ENCODE measurements at regions not wholly inside any gene's neighbourhood (a gene's known extent, or its start where the extent isn't known, plus 50 kb on each side); places are given as distances from the start of the nearest gene placed in this dataset.

DNA sequence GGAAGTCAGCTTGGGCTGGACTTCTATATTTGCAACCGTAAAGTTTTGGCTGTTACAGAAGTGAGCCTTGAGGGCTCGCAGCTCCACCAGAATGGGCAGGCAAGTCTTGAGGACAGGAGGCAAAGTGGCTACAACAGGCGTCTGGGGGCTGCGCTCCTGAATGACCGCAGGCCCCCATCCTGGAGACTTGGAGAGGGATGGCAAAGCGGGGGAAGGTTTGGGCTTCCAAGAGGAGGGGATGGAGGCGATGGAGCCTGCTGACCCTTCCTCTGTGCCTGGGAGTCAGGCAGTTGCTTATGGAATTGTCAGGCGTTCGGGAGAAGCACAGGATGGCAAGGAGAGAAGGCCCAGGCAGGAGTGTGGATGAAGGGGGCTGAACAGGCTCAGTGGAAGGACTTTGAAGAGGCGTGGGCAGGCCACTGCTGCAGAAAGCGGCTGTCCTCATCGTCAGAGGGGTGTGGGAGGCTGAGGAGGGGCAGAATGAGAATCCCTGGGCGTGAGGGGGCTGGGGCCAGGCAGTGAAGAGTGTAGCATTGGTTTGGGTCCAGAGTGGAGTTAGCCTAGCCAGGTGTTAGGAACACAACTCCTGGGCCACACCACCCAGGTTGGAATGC, 72.3 kb downstream of the INHBB start:
- ChIA-PET POLR2A (no interaction called here), SMC1A (ENCODE audit: uncharacterized antibody, unreplicated experiment) (no interaction called here), CTCF (no interaction called here), RAD21 (ENCODE audit: unreplicated experiment) (no interaction called here)
- H3K27me3 ChIP-seq (replicated peaks in 1 of 2; ENCODE audit: control insufficient read depth in 2 of 2, insufficient read depth in 2 of 2, low read length in 1 of 2), result peaks cover 0 to 1% of the 10 kb centered on the region in 2 experiments; a peak in 2 of 4 replicates
- FAIRE-seq (no peak), DNase-seq (ENCODE audit: low read depth, low spot score) (no peak), ATAC-seq (no peak)
- no peak overlapping the region for H3K4me3 ChIP-seq
- in situ Hi-C loops (cut with MboI), result no loop called here
- WGBS (ENCODE audit: insufficient coverage, insufficient replicate concordance, low lambda C conversion rate, missing lambda C conversion rate), result 25% methylated on average over 13 of the region's 13 CpGs
- no peaks in the 10 kb centered on the region for H4K20me1 ChIP-seq (ENCODE audit: control insufficient read depth, insufficient read depth)
- H3K79me2 ChIP-seq (ENCODE audit: control insufficient read depth, insufficient read depth, low read length), result no peaks in the 10 kb centered on the region
- no peak overlapping the region for H2AFZ ChIP-seq (ENCODE audit: control insufficient read depth, low read depth, low read length)
- BruUV-seq (replicated peaks), result no TSS peak
- H3K27ac ChIP-seq (ENCODE audit: control insufficient read depth, insufficient read depth), result no peak overlapping the region
- intact Hi-C loops (cut with micrococcal nuclease; ENCODE audit: unreplicated experiment), result no loop called here
- H3K9ac ChIP-seq (ENCODE audit: control insufficient read depth, insufficient read depth, low read length), result no peak overlapping the region
- H3K4me2 ChIP-seq (ENCODE audit: control insufficient read depth, insufficient read depth), result no peak overlapping the region
- no peaks in the 10 kb centered on the region for H3K36me3 ChIP-seq (ENCODE audit: control insufficient read depth in 2 of 2, insufficient read depth in 2 of 2, low read length in 1 of 2)
- no peaks in the 10 kb centered on the region for H3K4me1 ChIP-seq (ENCODE audit: control insufficient read depth, insufficient read depth, low read length)
- no peaks in the 10 kb centered on the region for H3K9me3 ChIP-seq (replicated peaks; ENCODE audit: control insufficient read depth, insufficient read depth, low read length)
- TF ChIP-seq HDAC2 (IDR thresholded peaks at IDR 0.05) (no peak), LARP7 (IDR thresholded peaks at IDR 0.05) (no peak), CBX3 (IDR thresholded peaks at IDR 0.05; ENCODE audit: borderline replicate concordance, low read depth) (no peak), POLR2AphosphoS5 (IDR thresholded peaks at IDR 0.05; ENCODE audit: low read length) (no peak), EED (IDR thresholded peaks at IDR 0.05; ENCODE audit: low read depth) (no peak), MYC (IDR thresholded peaks at IDR 0.05; ENCODE audit: insufficient read depth, insufficient read length, insufficient replicate concordance, low read length, severe bottlenecking) (no peak), TCF7 (IDR thresholded peaks at IDR 0.05; ENCODE audit: borderline replicate concordance) (no peak), FOS (IDR thresholded peaks at IDR 0.05; ENCODE audit: borderline replicate concordance, extremely low read depth, insufficient read length) (no peak), STAT1 (conservative IDR thresholded peaks at IDR 0.05) (no peak), SMARCA5 (IDR thresholded peaks at IDR 0.05) (no peak), RUNX3 (IDR thresholded peaks at IDR 0.05; ENCODE audit: low read length) (no peak), RCOR1 (conservative IDR thresholded peaks at IDR 0.05; ENCODE audit: low read depth, low read length) (no peak), ASH2L (IDR thresholded peaks at IDR 0.05; ENCODE audit: borderline replicate concordance, low read depth) (no peak)
- TF ChIP-seq, protein P1, sequence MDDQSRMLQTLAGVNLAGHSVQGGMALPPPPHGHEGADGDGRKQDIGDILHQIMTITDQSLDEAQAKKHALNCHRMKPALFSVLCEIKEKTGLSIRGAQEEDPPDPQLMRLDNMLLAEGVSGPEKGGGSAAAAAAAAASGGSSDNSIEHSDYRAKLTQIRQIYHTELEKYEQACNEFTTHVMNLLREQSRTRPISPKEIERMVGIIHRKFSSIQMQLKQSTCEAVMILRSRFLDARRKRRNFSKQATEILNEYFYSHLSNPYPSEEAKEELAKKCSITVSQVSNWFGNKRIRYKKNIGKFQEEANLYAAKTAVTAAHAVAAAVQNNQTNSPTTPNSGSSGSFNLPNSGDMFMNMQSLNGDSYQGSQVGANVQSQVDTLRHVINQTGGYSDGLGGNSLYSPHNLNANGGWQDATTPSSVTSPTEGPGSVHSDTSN (IDR thresholded peaks at IDR 0.05; ENCODE audit: insufficient replicate concordance, low read depth, low read length), result no peak
- TF ChIP-seq, protein P2, sequence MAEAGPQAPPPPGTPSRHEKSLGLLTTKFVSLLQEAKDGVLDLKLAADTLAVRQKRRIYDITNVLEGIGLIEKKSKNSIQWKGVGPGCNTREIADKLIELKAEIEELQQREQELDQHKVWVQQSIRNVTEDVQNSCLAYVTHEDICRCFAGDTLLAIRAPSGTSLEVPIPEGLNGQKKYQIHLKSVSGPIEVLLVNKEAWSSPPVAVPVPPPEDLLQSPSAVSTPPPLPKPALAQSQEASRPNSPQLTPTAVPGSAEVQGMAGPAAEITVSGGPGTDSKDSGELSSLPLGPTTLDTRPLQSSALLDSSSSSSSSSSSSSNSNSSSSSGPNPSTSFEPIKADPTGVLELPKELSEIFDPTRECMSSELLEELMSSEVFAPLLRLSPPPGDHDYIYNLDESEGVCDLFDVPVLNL (IDR thresholded peaks at IDR 0.05; ENCODE audit: low read depth, low read length), result no peak
- TF ChIP-seq, protein P3, sequence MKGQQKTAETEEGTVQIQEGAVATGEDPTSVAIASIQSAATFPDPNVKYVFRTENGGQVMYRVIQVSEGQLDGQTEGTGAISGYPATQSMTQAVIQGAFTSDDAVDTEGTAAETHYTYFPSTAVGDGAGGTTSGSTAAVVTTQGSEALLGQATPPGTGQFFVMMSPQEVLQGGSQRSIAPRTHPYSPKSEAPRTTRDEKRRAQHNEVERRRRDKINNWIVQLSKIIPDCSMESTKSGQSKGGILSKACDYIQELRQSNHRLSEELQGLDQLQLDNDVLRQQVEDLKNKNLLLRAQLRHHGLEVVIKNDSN (IDR thresholded peaks at IDR 0.05; ENCODE audit: borderline replicate concordance, extremely low read length, insufficient read depth, low read depth, low read length), result no peak
- TF ChIP-seq, protein P4, sequence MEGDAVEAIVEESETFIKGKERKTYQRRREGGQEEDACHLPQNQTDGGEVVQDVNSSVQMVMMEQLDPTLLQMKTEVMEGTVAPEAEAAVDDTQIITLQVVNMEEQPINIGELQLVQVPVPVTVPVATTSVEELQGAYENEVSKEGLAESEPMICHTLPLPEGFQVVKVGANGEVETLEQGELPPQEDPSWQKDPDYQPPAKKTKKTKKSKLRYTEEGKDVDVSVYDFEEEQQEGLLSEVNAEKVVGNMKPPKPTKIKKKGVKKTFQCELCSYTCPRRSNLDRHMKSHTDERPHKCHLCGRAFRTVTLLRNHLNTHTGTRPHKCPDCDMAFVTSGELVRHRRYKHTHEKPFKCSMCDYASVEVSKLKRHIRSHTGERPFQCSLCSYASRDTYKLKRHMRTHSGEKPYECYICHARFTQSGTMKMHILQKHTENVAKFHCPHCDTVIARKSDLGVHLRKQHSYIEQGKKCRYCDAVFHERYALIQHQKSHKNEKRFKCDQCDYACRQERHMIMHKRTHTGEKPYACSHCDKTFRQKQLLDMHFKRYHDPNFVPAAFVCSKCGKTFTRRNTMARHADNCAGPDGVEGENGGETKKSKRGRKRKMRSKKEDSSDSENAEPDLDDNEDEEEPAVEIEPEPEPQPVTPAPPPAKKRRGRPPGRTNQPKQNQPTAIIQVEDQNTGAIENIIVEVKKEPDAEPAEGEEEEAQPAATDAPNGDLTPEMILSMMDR (IDR thresholded peaks at IDR 0.05 in 2 of 3, conservative IDR thresholded peaks at IDR 0.05 in 1 of 3; ENCODE audit: control insufficient read depth in 2 of 3, extremely low read depth in 1 of 3, insufficient read depth in 1 of 3, low read depth in 3 of 3, low read length in 3 of 3), result no peak

Measured in GM12878 (cell line).